GM12873 (cell line): ENCODE measurements at regions not wholly inside any gene's neighbourhood (a gene's known extent, or its start where the extent isn't known, plus 50 kb on each side); places are given as distances from the start of the nearest gene placed in this dataset.

Source experiments
- TF ChIP-seq, protein P1 (sequence below): IDR thresholded peaks from 2 replicates; pipeline ENCODE4 v1.5.1; 2012; ENCODE audit warnings: low read depth, mild to moderate bottlenecking, moderate library complexity, low read length, control low read depth; ENCODE audit not compliant: insufficient read depth; ENCODE audit errors: missing control alignments

DNA sequence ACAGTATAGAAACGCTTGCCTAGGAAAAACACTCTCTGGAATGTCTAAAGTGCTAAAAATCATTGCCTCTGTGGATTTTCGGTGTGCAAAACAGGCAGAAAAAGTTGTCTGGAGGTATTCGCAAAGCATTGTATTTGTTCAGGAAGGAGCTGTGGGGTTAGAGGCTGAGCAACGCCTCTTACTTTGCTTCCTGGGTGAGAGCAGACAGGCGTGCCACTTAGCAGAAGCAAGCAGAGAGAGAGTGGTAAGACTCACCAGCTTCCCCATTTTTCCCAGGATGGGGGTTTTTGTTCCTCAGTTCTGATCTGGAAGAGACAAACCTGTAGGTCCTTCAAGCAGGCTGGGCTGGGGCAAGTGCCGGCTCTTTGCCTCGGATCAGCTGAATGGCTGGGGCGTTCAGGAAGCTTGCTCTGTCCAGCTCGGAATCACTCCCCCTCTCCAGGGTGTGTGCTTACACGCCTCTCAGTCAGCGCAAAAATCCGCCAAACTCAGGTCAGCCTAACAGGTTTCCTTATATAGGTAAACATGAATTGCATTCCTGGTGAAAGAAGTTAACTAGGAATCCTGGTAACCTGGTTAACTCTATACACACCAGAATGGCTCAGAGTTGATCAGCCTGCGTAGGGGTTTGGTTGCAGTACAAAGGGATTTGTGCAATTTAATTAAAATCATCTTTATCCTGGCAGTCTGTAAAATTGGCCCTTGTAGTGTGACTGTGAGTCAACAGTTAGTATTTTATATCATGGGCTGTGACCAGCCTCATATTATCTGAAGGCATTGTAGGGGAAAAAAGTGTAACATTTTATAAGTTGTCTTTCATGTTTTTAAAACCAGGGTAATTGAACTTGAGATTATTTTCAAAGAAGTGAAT lies 213.1 kb upstream of the MID1 start:
- TF ChIP-seq, protein P1, sequence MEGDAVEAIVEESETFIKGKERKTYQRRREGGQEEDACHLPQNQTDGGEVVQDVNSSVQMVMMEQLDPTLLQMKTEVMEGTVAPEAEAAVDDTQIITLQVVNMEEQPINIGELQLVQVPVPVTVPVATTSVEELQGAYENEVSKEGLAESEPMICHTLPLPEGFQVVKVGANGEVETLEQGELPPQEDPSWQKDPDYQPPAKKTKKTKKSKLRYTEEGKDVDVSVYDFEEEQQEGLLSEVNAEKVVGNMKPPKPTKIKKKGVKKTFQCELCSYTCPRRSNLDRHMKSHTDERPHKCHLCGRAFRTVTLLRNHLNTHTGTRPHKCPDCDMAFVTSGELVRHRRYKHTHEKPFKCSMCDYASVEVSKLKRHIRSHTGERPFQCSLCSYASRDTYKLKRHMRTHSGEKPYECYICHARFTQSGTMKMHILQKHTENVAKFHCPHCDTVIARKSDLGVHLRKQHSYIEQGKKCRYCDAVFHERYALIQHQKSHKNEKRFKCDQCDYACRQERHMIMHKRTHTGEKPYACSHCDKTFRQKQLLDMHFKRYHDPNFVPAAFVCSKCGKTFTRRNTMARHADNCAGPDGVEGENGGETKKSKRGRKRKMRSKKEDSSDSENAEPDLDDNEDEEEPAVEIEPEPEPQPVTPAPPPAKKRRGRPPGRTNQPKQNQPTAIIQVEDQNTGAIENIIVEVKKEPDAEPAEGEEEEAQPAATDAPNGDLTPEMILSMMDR: no peak

DNA sequence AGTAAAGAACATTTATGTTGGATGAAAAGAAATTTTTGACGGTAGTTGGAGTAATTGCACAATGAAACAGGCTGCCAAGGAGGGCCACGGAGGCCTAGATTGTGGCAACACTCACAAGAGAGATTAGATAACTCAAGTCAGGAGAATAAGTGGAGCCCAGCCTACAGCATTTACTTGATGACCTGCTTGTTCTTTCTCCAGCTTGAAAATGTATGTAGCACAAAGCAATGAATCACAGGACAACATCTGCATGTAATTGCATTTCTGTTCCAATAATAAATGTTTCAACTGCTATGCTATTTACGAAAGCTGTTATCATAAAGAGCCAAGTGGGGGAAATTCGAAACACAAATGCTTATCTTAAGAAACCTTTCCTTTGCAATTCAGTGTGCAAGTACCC lies 221.2 kb upstream of the MID1 start:
- TF ChIP-seq, protein P1: no peak

DNA sequence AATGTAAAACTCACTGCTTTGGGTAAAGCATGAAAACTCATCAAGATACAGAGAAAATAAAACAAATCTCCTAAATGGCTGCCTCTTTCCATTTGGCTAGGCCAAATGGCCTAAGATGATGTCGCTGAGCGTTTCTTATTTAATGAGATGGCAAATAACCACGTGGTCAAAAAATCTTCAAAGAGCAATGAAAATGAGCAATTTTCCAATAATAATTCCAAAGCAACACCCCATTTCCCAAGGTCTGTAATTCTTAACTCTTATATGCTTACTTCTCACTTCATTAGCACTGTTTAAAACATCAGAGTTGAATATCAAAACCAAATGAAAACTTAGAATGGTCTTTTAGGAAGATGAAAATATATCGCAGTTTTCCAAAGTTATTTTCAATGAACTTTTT lies 222.3 kb upstream of the MID1 start:
- TF ChIP-seq, protein P1: no peak

DNA sequence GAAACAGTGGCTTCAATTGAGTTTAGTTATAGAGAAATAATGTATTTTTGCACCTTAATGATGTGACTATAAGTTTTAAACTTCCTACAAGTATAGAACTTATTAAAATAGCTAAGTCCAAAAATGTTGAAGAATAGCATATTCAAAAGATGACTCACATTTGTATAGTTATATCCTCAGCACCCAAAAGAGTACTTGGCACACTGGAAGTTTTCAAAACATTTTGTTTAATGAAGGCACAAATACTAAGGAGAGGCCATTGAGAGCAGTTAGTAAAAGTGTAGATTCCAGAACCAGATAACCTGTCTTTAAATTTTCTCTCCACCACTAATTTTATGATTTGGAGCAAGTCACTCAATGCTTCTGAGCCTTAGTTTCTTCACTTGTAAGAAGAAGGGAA lies 226.9 kb upstream of the MID1 start:
- TF ChIP-seq, protein P1: no peak

DNA sequence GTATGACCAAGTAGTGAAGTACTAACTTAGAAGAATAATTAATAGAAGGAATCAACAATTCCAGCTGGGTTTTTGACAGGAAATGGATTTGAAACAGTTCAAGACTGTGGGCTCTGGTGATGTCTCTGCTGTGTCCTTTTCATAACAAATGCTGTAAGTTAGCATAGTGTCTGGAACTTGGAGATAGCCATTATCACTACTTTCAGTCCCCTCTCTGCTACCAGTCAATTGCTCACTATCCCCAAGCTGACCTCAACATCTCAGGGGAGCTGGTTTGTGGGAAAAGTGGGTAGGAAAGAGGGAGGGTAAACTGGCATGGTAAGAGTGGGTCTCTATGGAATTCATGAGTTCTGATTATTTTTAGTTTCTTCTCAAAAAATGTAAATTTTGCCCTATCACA lies 231.4 kb upstream of the MID1 start:
- TF ChIP-seq, protein P1: no peak

DNA sequence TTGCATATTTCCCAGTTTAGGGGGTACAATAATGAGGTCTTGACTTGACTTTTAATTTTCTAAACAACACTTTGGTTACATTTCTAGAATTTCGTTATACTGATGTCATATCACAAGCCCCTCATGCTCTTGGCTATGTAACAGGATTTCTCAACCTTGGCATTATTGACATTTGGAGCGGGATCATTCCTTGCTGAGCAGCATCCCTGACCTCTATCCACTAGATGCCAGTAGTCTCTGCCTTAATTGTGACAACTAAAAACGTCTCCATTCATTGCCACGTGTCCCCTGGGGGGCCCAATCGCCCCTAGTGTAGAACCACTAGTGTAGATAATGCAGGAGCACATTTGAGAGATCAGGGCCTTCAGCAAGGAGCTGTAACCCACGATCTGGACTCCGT lies 234.2 kb upstream of the MID1 start:
- TF ChIP-seq, protein P1: no peak

DNA sequence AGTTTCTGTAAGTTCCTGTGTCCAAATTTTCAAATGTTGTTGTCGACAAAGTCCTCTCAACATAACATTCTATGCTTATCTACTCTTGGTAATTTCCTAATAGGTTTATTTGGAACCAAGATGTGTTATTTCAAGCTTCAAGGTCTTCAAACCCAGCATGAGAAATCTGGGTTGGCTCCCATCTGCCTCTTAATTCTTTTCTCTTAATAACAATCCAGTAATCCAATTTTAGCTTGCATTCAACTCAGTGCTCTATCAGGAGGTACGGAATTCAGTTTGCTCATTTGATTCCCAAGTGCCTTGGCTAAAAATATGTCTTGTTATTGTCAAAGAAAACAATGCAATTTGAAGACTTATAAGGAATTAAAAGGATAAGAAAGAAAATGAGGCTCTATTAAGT lies 235.5 kb upstream of the MID1 start:
- TF ChIP-seq, protein P1: no peak
